ENCODE measurements at regions not wholly inside any gene's neighbourhood (a gene's known extent, or its start where the extent isn't known, plus 50 kb on each side); places are given as distances from the start of the nearest gene placed in this dataset.

DNA sequence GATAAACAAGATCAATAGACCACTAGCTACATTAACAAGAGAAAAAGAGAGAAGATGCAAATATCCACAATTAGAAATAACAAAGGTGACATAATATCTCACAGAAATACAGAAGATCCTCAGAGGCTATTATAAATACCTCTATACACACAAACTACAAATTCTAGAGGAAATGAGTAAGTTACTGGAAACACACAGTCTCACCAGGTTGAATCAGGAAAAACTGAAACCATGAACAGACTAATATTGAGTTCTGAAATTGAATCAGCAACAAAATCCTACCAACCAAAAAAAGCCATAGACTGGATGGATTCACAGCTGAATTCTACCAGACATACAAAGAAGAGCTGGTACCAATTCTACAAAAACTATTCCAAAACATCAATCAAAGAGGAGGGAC, 211.8 kb upstream of the CPEB2 start:
- no peak for DNase-seq (ENCODE audit: low read depth)

- no peak for DNase-seq (ENCODE audit: low read depth)
These were observed 209.5 kb upstream of the CPEB2 start for GRCh38 chr4:14792702-14793227.

DNA sequence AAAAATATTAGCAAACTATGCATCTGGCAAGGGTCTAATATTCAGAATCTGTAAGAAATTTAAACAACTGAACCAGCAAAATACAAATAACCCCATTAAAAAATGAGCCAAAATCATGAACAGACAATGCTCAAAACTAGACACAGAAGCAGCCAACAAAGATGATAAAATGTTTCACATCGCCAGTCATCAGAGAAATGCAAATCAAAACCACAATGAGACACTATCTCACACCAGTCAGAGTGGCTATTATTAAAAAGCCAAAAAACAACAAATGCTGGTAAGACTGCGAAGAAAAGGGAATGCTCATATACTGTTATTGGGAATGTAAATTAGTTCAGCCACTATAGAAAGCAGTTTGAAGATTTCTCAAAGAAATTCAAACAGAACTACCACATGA, 201.3 kb upstream of the CPEB2 start:
- DNase-seq (ENCODE audit: low read depth) = no peak

DNA sequence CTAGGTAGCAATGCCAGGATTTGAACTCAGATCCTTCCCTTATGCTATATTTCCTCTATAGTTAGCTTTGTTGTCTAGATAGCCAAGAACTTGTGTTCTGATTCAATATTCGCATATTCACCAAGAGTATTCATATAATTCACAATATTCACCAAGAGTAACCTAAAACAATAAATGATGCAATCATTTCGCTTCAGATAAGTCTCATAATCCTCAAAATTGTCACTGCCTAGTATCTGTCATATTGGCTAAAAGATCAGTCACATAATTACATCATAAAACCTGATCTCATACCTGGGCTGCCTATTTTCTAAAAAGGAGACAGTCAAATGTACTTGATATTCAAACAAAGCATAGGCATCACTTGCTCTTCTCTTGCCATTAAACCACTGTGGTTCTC, 199.7 kb upstream of the CPEB2 start:
- DNase-seq (ENCODE audit: low read depth) = no peak

DNA sequence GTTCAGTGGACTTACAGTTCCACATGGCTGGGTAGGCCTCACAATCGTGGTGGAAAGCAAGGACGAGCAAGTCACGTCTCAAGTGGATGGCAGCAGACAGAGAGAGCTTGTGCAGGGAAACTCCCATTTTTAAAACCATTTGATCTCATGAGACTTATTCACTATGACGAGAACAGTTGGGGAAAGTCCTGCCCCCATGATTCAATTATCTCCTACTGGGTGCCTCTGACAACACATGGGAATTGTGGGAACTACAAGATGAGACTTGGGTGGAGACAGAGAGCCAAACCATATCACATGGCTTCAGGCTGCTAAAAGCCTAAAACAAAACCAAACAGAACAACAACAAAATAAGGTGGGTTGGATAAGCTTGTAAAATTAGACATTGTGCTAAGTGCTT, 194.4 kb upstream of the CPEB2 start:
- DNase-seq (ENCODE audit: low read depth) = no peak

DNA sequence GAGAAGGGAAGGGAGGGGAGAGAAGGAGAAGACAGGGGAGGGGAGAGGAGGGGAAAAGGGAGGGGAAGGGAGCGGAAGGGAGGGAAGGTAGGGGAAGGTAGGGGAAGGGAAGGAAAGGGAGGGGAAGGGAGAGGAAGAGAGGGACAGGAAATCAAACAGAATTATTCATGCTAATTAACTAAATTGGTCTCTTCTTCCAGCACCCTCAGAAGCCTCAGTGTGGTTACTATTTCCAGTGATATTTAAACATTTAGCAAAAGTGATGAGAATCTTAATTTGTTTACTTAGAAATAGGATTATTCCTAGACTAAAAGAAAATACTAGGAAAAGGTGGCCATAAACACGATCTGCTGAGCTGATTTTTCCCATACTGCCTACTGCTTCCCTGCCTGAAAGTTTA, 193.1 kb upstream of the CPEB2 start:
- no peak for DNase-seq (ENCODE audit: low read depth)

DNA sequence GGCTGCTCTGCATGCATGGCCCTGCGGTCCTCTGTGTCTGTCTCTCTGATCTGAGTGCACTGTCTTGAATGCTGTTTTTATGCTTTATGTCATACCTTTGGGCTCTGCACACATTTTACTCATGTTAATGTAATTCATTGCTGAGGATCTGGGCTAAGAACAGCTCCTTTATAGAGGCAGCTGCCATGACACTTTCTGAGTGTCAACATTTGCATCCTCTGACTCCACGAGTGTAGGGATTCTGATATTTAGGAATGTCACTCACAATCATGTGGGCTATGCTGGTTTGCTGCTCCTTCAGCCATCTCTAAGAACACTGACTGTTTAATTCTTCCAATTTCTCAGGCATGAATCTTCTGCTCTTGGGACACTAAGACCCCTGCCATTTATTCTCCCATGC, 192.2 kb upstream of the CPEB2 start:
- DNase-seq (ENCODE audit: low read depth) = no peak

- DNase-seq (ENCODE audit: low read depth) = no peak
These were observed 191.7 kb upstream of the CPEB2 start for GRCh38 chr4:14810568-14810967.

DNA sequence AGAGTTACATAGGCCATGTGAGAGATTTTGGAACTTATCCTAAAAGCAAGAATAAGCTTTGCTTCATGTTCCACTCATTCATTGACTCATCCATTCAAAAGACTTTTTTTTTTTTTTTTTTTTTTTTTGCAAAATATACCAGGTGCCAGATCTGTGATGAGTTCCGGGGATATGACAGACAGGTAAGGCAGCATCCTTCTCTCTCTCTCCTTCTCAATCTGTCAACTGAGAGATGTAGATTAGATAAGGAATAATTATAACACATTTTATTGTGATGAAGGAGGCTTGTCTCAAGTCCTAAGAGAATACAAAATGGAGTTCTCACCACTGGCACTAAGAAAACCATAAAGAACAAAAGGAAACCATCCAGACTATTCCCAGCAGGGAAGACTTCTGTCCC, 190.2 kb upstream of the CPEB2 start:
- no peak for DNase-seq (ENCODE audit: low read depth)

- no peak for DNase-seq (ENCODE audit: low read depth)
These were observed 185.5 kb upstream of the CPEB2 start for GRCh38 chr4:14816623-14817261.

GRCh38 chr4:14824189-14824588, 178.1 kb upstream of the CPEB2 start:
- no peak for DNase-seq (ENCODE audit: low read depth)

GRCh38 chr4:14827111-14827510, 175.2 kb upstream of the CPEB2 start:
- DNase-seq (ENCODE audit: low read depth) = no peak

GRCh38 chr4:14829795-14830194, 172.5 kb upstream of the CPEB2 start:
- no peak for DNase-seq (ENCODE audit: low read depth)

- no peak for DNase-seq (ENCODE audit: low read depth)
These were observed 170.9 kb upstream of the CPEB2 start for GRCh38 chr4:14831416-14831815.

DNA sequence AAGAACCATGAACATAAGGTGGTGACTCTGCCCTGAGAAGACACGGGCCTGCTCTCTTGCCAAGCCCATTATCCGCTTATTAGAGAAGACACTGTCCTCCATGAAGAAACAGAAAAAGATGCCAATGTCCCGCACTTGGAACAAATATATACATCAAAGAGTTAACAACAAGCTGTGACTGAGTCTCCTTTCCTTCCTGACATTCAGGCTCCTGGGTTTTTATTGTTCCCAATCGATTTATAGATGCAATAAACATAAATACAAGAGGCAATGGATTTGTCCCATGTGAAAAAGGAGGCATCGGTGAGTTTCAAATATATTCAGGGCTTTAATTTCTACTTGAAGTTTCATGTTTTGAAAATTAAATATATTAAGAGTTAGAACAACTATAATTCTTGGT, 169.2 kb upstream of the CPEB2 start:
- no peak for DNase-seq (ENCODE audit: low read depth)

DNA sequence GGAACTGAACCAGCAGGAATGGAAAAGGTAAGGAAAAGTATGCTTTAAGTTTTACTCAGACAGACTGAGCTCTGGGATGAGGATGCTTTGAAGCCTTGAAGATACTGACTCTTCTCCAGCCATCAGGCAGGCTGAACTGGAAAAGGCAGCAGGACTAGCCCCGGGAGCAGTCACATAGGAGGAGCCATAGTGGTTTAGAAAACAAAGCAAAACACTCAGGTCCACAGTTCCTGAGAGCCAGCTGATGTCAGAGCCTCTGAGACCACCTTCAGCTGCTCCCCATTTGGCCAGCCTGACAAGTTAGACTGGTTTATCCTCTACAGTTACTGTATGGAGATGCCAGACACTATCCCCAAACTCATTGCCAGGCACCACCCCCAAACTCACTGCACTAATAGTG, 167.9 kb upstream of the CPEB2 start:
- DNase-seq (ENCODE audit: low read depth) = no peak

- DNase-seq (ENCODE audit: low read depth) = no peak
These were observed 167.0 kb upstream of the CPEB2 start for GRCh38 chr4:14835288-14835687.

GRCh38 chr4:14835708-14836425, 166.4 kb upstream of the CPEB2 start:
- no peak for DNase-seq (ENCODE audit: low read depth)

GRCh38 chr4:14837860-14838259, 164.4 kb upstream of the CPEB2 start:
- DNase-seq (ENCODE audit: low read depth) = no peak

- no peak for DNase-seq (ENCODE audit: low read depth)
These were observed 160.2 kb upstream of the CPEB2 start for GRCh38 chr4:14841801-14842768.

GRCh38 chr4:14842964-14843630, 159.2 kb upstream of the CPEB2 start:
- DNase-seq (ENCODE audit: low read depth) = no peak

GRCh38 chr4:14844061-14844460, 158.2 kb upstream of the CPEB2 start:
- no peak for DNase-seq (ENCODE audit: low read depth)

Data from GM04503 (cell line).